Germinal center (tissue), 1 donor: ENCODE measurements at regions not wholly inside any gene's neighbourhood (a gene's known extent, or its start where the extent isn't known, plus 50 kb on each side); places are given as distances from the start of the nearest gene placed in this dataset.

Source experiments
- DNase-seq: peaks from one replicate; pipeline ENCODE4 v3.0.0; 2012; ENCODE audit warnings: mixed read lengths, low spot score

GRCh38 chr18:53753601-53754000 lies 470.9 kb downstream of the MBD2 start:
- DNase-seq: no peak

- DNase-seq: no peak
Measured at GRCh38 chr18:53752781-53753367, 471.6 kb downstream of the MBD2 start.

- no peak for DNase-seq
Measured at GRCh38 chr18:53749766-53750165, 474.7 kb downstream of the MBD2 start.

GRCh38 chr18:53747663-53748160 lies 476.8 kb downstream of the MBD2 start:
- no peak for DNase-seq

- no peak for DNase-seq
Measured at GRCh38 chr18:53747210-53747609, 477.3 kb downstream of the MBD2 start.

- no peak for DNase-seq
Measured at GRCh38 chr18:53745986-53746385, 478.5 kb downstream of the MBD2 start.

- DNase-seq: no peak
Measured at GRCh38 chr18:53745224-53745967, 479.1 kb downstream of the MBD2 start.

GRCh38 chr18:53739700-53740099 lies 484.8 kb downstream of the MBD2 start:
- no peak for DNase-seq

- no peak for DNase-seq
Measured at GRCh38 chr18:53735526-53735925, 488.9 kb downstream of the MBD2 start.

- no peak for DNase-seq
Measured at GRCh38 chr18:53715243-53715853, 509.1 kb downstream of the MBD2 start.

- no peak for DNase-seq
Measured at GRCh38 chr18:53710080-53710479, 514.4 kb downstream of the MBD2 start.

- no peak for DNase-seq
Measured at GRCh38 chr18:53702480-53702879, 522.0 kb downstream of the MBD2 start.

GRCh38 chr18:53701697-53702096 lies 522.8 kb downstream of the MBD2 start:
- no peak for DNase-seq

GRCh38 chr18:53698907-53699306 lies 525.6 kb downstream of the MBD2 start:
- no peak for DNase-seq

GRCh38 chr18:53689886-53690285 lies 534.6 kb downstream of the MBD2 start:
- DNase-seq: no peak

- no peak for DNase-seq
Measured at GRCh38 chr18:53686965-53687364, 537.5 kb downstream of the MBD2 start.

- DNase-seq: no peak
Measured at GRCh38 chr18:53682796-53683195, 541.7 kb downstream of the MBD2 start.

GRCh38 chr18:53677480-53677879 lies 547.0 kb downstream of the MBD2 start:
- DNase-seq: no peak

GRCh38 chr18:53665701-53666100 lies 558.8 kb downstream of the MBD2 start:
- DNase-seq: no peak

GRCh38 chr18:53664575-53664974 lies 559.9 kb downstream of the MBD2 start:
- no peak for DNase-seq

GRCh38 chr18:53660306-53660705 lies 564.2 kb downstream of the MBD2 start:
- no peak for DNase-seq

- DNase-seq: no peak
Measured at GRCh38 chr18:53657257-53657656, 567.2 kb downstream of the MBD2 start.

- no peak for DNase-seq
Measured at GRCh38 chr18:53649621-53650020, 574.8 kb downstream of the MBD2 start.
